ENCODE measurements at regions not wholly inside any gene's neighbourhood (a gene's known extent, or its start where the extent isn't known, plus 50 kb on each side); places are given as distances from the start of the nearest gene placed in this dataset.
"Not testable (repeated sequence)": the region's sequence is repeated elsewhere in the genome, so short reads cannot be mapped to it uniquely, and the experiment has no call there.

GRCh38 chr5:112594095-112594850, 143.4 kb upstream of the APC start:
- no peak for DNase-seq (ENCODE audit: extremely low read depth, low read depth)

GRCh38 chr5:112594941-112595340, 142.7 kb upstream of the APC start:
- no peak for DNase-seq (ENCODE audit: extremely low read depth, low read depth)
- no peak for TF ChIP-seq CTCF (IDR thresholded peaks at IDR 0.05; ENCODE audit: low read depth, low read length)

More at GRCh38 chr5:112594095-112594850, 143.4 kb upstream of the APC start:
- TF ChIP-seq CTCF (IDR thresholded peaks at IDR 0.05; ENCODE audit: low read depth, low read length) = no peak

GRCh38 chr5:112597831-112598230, 139.9 kb upstream of the APC start:
- TF ChIP-seq CTCF (IDR thresholded peaks at IDR 0.05; ENCODE audit: low read depth, low read length) = no peak
- no peak for DNase-seq (ENCODE audit: extremely low read depth, low read depth)

GRCh38 chr5:112600510-112600909, 137.2 kb upstream of the APC start:
- DNase-seq (ENCODE audit: extremely low read depth, low read depth) = not testable (repeated sequence)

- no peak for DNase-seq (ENCODE audit: extremely low read depth, low read depth)
Measured at GRCh38 chr5:112604732-112605630, 132.7 kb upstream of the APC start.

GRCh38 chr5:112608975-112609374, 128.7 kb upstream of the APC start:
- no peak for DNase-seq (ENCODE audit: extremely low read depth, low read depth)
- no peak for TF ChIP-seq CTCF (IDR thresholded peaks at IDR 0.05; ENCODE audit: low read depth, low read length)

More at GRCh38 chr5:112604732-112605630, 132.7 kb upstream of the APC start:
- TF ChIP-seq CTCF (IDR thresholded peaks at IDR 0.05; ENCODE audit: low read depth, low read length) = no peak; the same call in 1 of the 2 replicates

GRCh38 chr5:112612663-112613062, 125.0 kb upstream of the APC start:
- TF ChIP-seq CTCF (IDR thresholded peaks at IDR 0.05; ENCODE audit: low read depth, low read length) = no peak
- DNase-seq (ENCODE audit: extremely low read depth, low read depth) = no peak

Data from AG09319 (cell line).